Smooth muscle cell (in vitro differentiated cells): ENCODE measurements at regions not wholly inside any gene's neighbourhood (a gene's known extent, or its start where the extent isn't known, plus 50 kb on each side); places are given as distances from the start of the nearest gene placed in this dataset.

Experiments
- DNase-seq: peaks from one replicate; lab custom pipeline; 2025; ENCODE audit not compliant: unreplicated experiment; lab: John Stamatoyannopoulos, UW
- H2AFZ ChIP-seq: fragments of 200-600 bp; sonication (generic); 2 replicates; pipeline ENCODE4 v1.6.0; 2016; ENCODE audit warnings: antibody characterized with exemption, low read depth, mild to moderate bottlenecking
- H3F3A ChIP-seq: fragments of 200-600 bp; sonication (generic); 2 replicates; pipeline ENCODE4 v1.6.0; 2017; ENCODE audit warnings: antibody characterized with exemption, low read depth
- H3K27ac ChIP-seq: fragments of 200-600 bp; sonication (generic); 2 replicates; pipeline ENCODE4 v1.5.1; 2016; ENCODE audit warnings: low read depth, mild to moderate bottlenecking
- H3K27me3 ChIP-seq: fragments of 200-600 bp; sonication (generic); 2 replicates; pipeline ENCODE4 v1.6.1; 2016; ENCODE audit warnings: low read depth, mild to moderate bottlenecking
- H3K36me3 ChIP-seq: fragments of 200-600 bp; sonication (generic); 2 replicates; pipeline ENCODE4 v1.5.1; 2016; ENCODE audit warnings: low read depth
- H3K4me1 ChIP-seq: fragments of 200-600 bp; sonication (generic); 2 replicates; pipeline ENCODE4 v1.5.1; 2016; ENCODE audit warnings: low read depth
- H3K4me2 ChIP-seq: fragments of 200-600 bp; sonication (generic); 2 replicates; pipeline ENCODE4 v1.6.0; 2016; ENCODE audit warnings: mild to moderate bottlenecking
- H3K4me3 ChIP-seq: fragments of 200-600 bp; sonication (generic); 2 replicates; pipeline ENCODE4 v1.5.1; 2016; ENCODE audit warnings: mild to moderate bottlenecking
- H3K79me2 ChIP-seq: fragments of 200-600 bp; sonication (generic); 2 replicates; pipeline ENCODE4 v1.6.0; 2016; ENCODE audit warnings: low read depth, mild to moderate bottlenecking
- H3K9ac ChIP-seq: fragments of 200-600 bp; sonication (generic); 2 replicates; pipeline ENCODE4 v1.6.0; 2016; ENCODE audit warnings: low read depth
- H3K9me3 ChIP-seq: fragments of 200-600 bp; sonication (generic); replicated peaks from 2 replicates; pipeline ENCODE4 v1.5.1; 2016; ENCODE audit warnings: low read depth
- H4K20me1 ChIP-seq: fragments of 200-600 bp; sonication (generic); 2 replicates; pipeline ENCODE4 v1.6.0; 2016; ENCODE audit warnings: low read depth
- CTCF ChIP-seq: fragments of 200-600 bp; sonication (generic); IDR thresholded peaks from 2 replicates; pipeline ENCODE4 v1.5.1; 2017; ENCODE audit warnings: borderline replicate concordance, mild to moderate bottlenecking, antibody characterized with exemption; ENCODE audit not compliant: insufficient read depth, poor library complexity, severe bottlenecking
- WGBS: methylation state at CpG from one replicate; pipeline ENCODE4 v1.1.7; 2016; ENCODE audit warnings: low lambda C conversion rate; 5-methylcytosine and 5-hydroxymethylcytosine counted together

DNA sequence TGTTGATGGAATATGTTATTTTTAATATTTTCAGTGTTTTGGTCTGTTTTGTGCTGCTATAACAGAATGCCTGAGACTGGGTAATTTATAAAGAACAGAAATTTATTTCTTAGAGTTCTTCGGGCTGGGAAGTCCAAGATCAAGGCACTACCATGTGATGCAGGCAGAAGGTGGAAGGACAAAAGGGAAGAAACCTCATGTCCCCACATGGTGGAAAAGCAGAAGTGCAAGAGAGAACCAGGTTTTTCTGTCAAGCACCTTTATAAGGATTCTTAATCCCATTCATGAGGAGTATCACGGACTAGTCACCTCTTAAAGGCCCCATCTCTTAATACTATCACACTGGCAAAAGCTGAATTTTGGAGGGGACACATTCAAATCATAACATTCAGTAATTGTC is 57.9 kb upstream of the EPHB3 start:
- WGBS = 70% methylated on average over 2 of the region's 2 CpGs
- Histone ChIP-seq H4K20me1 (no peaks in the 10 kb centered on the region), H3K4me3 (no peak overlapping the region)

DNA sequence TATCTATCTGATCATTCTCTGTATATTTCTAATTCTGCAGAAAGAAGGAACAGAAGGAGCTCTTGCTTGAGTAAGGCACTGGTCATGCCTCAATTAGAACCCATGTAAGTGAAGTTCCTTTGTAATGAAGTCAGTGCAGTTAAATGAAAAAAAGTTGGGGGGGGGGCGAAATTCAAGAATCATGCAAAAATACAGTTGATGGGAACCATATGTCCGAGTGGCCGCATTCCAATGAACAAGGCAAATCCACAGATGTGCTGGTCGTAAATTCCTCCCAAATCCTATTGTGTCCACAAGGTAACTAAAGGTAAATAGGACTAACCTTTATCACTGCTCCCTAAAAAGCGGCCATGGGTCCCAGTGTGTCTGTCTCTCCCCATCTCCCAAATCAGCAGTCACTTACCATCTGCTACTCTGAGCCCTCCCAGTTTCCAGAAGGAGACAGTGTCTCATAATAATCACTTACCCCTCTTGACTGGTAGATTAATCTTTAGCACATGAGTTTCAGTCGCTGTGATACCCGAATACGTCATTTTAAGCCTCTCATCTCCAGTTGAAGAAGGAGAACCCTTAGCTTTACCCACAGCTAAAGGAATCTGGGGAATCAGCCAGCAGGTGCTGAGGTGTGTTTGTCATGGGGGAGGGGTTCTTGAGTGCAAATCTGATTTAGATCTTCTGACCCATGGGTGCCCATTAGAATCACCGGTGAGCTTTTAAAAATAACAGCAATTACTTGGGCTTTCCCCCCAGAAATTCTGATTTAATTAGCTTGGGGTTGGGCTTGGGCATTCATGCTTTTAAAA is 56.3 kb upstream of the EPHB3 start:
- no peak overlapping the region for H2AFZ ChIP-seq
- no peak overlapping the region for H3K4me2 ChIP-seq
- no peak overlapping the region for H3K27ac ChIP-seq
- no peaks in the 10 kb centered on the region for H3K9me3 ChIP-seq
- no peak for DNase-seq
- H3K4me1 ChIP-seq = no peaks in the 10 kb centered on the region
- WGBS = 67% methylated on average over 9 of the region's 9 CpGs
- no peaks in the 10 kb centered on the region for H3F3A ChIP-seq
- no peak for TF ChIP-seq CTCF
- H3K79me2 ChIP-seq = no peaks in the 10 kb centered on the region
- no peaks in the 10 kb centered on the region for H3K36me3 ChIP-seq
- no peak overlapping the region for H3K4me3 ChIP-seq
- no peak overlapping the region for H3K9ac ChIP-seq
- no peaks in the 10 kb centered on the region for H4K20me1 ChIP-seq
- peaks cover 26% of the 10 kb centered on the region for H3K27me3 ChIP-seq

More for the DNA sequence above, 57.9 kb upstream of the EPHB3 start:
- H3K27me3 ChIP-seq = peaks cover 18% of the 10 kb centered on the region
- H3K9me3 ChIP-seq = no peaks in the 10 kb centered on the region
- H3K4me2 ChIP-seq = no peak overlapping the region
- no peaks in the 10 kb centered on the region for H3K79me2 ChIP-seq
- no peak overlapping the region for H3K9ac ChIP-seq
- H3K4me1 ChIP-seq = no peaks in the 10 kb centered on the region
- no peak for TF ChIP-seq CTCF
- no peaks in the 10 kb centered on the region for H3F3A ChIP-seq
- no peak for DNase-seq
- H2AFZ ChIP-seq = no peak overlapping the region
- no peaks in the 10 kb centered on the region for H3K36me3 ChIP-seq
- H3K27ac ChIP-seq = no peak overlapping the region

DNA sequence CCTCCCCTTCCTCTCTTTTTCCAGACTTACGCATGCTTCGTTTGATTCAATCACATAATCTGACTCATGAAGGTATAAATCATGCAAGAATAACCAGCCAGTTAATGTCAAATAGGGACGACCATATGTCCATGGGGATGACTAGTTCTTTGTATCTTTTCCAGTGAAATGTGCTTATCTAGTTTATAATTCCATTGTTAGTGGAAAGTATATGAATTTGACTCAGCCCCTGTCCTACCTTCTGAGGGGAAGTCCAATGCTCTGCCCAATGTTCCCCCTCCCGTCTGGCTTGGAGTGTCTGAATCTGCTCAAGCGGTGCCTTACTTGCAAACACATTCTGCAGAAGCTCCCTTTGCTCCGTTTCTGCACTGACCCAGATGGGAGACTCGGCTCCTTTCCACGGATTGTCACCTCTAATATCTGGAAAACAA is 55.0 kb upstream of the EPHB3 start:
- no peaks in the 10 kb centered on the region for H3K36me3 ChIP-seq
- no peak overlapping the region for H3K27ac ChIP-seq
- H3F3A ChIP-seq = no peaks in the 10 kb centered on the region
- H3K9ac ChIP-seq = no peak overlapping the region
- H3K4me3 ChIP-seq = no peak overlapping the region
- no peaks in the 10 kb centered on the region for H3K4me1 ChIP-seq
- H3K4me2 ChIP-seq = no peak overlapping the region
- no peak overlapping the region for H2AFZ ChIP-seq
- no peak for TF ChIP-seq CTCF
- DNase-seq = no peak
- no peaks in the 10 kb centered on the region for H4K20me1 ChIP-seq
- no peaks in the 10 kb centered on the region for H3K79me2 ChIP-seq
- peaks cover 39% of the 10 kb centered on the region for H3K27me3 ChIP-seq
- no peaks in the 10 kb centered on the region for H3K9me3 ChIP-seq
- WGBS = 74% methylated on average over 8 of the region's 8 CpGs

DNA sequence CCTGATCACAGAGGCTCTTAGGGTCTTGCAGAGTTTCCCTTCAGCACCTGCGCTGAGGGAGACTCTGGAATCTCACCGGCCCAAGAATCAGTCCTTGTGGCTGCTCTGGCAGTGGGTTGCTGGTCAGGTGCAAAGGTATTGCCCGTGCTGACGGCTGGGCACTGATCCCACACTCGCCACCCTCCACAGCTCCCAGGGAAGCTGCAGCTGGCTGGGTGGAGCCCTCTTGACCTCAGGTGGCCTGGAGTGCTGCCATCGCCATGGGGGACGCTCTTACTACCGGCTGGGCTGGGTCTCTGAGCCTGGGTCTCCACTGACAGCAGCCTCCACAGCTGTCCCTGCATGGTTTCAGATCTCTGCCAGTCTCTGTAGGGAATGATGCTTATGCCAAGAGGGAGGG is 52.6 kb upstream of the EPHB3 start:
- no peak for DNase-seq
- H4K20me1 ChIP-seq = no peaks in the 10 kb centered on the region
- no peak overlapping the region for H3K4me3 ChIP-seq
- no peaks in the 10 kb centered on the region for H3F3A ChIP-seq
- H3K4me1 ChIP-seq = no peaks in the 10 kb centered on the region
- H2AFZ ChIP-seq = no peak overlapping the region
- TF ChIP-seq CTCF = no peak
- WGBS = 88% methylated on average over 8 of the region's 8 CpGs
- no peak overlapping the region for H3K9ac ChIP-seq
- no peak overlapping the region for H3K4me2 ChIP-seq
- no peaks in the 10 kb centered on the region for H3K79me2 ChIP-seq
- no peaks in the 10 kb centered on the region for H3K36me3 ChIP-seq
- peaks cover 61% of the 10 kb centered on the region for H3K27me3 ChIP-seq
- H3K27ac ChIP-seq = no peak overlapping the region
- H3K9me3 ChIP-seq = no peaks in the 10 kb centered on the region
